Colon (tissue), 2 donors: ENCODE measurements at regions not wholly inside any gene's neighbourhood (a gene's known extent, or its start where the extent isn't known, plus 50 kb on each side); places are given as distances from the start of the nearest gene placed in this dataset.

Experiments used
- FAIRE-seq: peaks from 2 replicates; lab custom pipeline; 2012; peaks lifted over from hg19 to GRCh38; lab: Jason Lieb, UNC
- donor health status: control.
- donor health status: control.

- FAIRE-seq: no peak
Observed at GRCh38 chr4:37082912-37083311, 161.6 kb upstream of the NWD2 start.

- FAIRE-seq: no peak
Observed at GRCh38 chr4:37095925-37096324, 148.6 kb upstream of the NWD2 start.

GRCh38 chr4:37101182-37101581, 143.4 kb upstream of the NWD2 start:
- no peak for FAIRE-seq

GRCh38 chr4:37101686-37102085, 142.9 kb upstream of the NWD2 start:
- FAIRE-seq: no peak

- FAIRE-seq: no peak
Observed at GRCh38 chr4:37109756-37110155, 134.8 kb upstream of the NWD2 start.

- FAIRE-seq: no peak
Observed at GRCh38 chr4:37124800-37125199, 119.7 kb upstream of the NWD2 start.

- FAIRE-seq: no peak
Observed at GRCh38 chr4:37126051-37126450, 118.5 kb upstream of the NWD2 start.

GRCh38 chr4:37130465-37130864, 114.1 kb upstream of the NWD2 start:
- no peak for FAIRE-seq

- no peak for FAIRE-seq
Observed at GRCh38 chr4:37132351-37132974, 112.1 kb upstream of the NWD2 start.

GRCh38 chr4:37132975-37133360, 111.6 kb upstream of the NWD2 start:
- FAIRE-seq: no peak

- FAIRE-seq: no peak
Observed at GRCh38 chr4:37138019-37138653, 106.4 kb upstream of the NWD2 start.

- FAIRE-seq: no peak
Observed at GRCh38 chr4:37138789-37139188, 105.8 kb upstream of the NWD2 start.

- no peak for FAIRE-seq
Observed at GRCh38 chr4:37139987-37140386, 104.6 kb upstream of the NWD2 start.

- FAIRE-seq: no peak
Observed at GRCh38 chr4:37146260-37146659, 98.3 kb upstream of the NWD2 start.

GRCh38 chr4:37157476-37158167, 86.9 kb upstream of the NWD2 start:
- no peak for FAIRE-seq

GRCh38 chr4:37160653-37161052, 83.9 kb upstream of the NWD2 start:
- FAIRE-seq: no peak

GRCh38 chr4:37165844-37166243, 78.7 kb upstream of the NWD2 start:
- no peak for FAIRE-seq

GRCh38 chr4:37169956-37170355, 74.6 kb upstream of the NWD2 start:
- no peak for FAIRE-seq

GRCh38 chr4:37188100-37188499, 56.4 kb upstream of the NWD2 start:
- FAIRE-seq: no peak
